GM19463 (cell line): ENCODE measurements at regions not wholly inside any gene's neighbourhood (a gene's known extent, or its start where the extent isn't known, plus 50 kb on each side); places are given as distances from the start of the nearest gene placed in this dataset.
"Not testable (repeated sequence)": the region's sequence is repeated elsewhere in the genome, so short reads cannot be mapped to it uniquely, and the experiment has no call there.

ENCODE experiments used
- ATAC-seq: cut with Tn5 transposase; IDR thresholded peaks from one replicate; pipeline ENCODE4 v1.9.1; 2021; ENCODE audit warnings: mild to moderate bottlenecking, moderate library complexity; ENCODE audit not compliant: unreplicated experiment

DNA sequence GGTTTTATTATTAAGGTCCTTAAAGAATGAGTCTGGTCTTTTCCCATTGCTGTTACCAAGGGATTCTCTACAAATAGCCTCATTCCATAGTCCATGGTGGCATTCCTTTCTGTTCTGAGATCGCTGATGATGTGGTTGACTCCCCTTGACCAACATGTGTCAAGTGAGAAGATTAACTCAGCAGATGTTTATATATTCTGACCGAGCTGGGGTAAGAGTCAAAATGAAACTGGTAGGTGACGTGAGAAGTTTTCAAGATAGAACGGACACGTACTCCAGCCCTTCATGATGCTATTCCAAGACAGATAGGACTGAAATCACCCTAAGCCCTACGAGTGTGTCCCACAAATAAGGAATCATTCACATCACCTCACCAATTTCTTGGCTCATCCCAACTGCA lies 155.5 kb upstream of the WWC1 start:
- ATAC-seq: peak; percentile 96

DNA sequence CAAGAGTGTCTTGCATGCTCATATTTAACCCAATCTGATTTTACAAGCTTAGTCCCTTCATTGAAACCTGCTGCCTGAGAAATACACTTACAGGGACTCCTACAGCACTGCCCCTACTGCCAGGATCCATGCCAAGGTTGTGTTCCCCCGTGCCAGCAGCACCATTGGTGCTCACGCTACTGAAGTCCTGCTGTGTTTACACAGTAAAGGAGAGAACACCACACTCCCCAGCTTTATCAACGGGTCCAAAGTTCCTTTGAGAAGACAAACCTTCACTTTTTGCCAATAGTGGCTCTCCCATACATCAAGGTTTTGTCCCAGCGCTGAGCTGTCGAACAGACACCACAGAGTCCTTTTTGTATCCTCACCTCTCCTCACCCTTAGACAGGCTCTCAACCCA lies 155.1 kb upstream of the WWC1 start:
- peak; percentile 12 for ATAC-seq

DNA sequence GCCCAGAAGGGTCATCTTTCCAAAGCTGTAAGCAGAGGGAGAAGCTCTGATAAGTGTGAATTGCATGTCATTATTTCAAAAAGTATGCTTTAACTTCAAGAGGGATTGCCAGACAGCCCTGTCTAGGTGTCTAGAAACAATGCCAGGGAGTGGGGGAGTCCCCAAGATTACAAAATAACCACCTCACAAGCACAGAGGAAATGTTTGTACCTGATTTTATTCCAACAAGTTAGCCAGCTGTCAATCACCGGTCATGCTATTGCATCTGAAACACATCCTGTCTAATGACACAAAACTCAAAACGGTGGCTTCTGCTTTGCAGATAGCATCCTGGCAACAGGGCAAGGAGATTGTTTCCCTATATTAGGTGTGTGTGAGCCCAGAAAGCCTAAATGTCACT lies 154.2 kb upstream of the WWC1 start:
- peak; percentile 48 for ATAC-seq

DNA sequence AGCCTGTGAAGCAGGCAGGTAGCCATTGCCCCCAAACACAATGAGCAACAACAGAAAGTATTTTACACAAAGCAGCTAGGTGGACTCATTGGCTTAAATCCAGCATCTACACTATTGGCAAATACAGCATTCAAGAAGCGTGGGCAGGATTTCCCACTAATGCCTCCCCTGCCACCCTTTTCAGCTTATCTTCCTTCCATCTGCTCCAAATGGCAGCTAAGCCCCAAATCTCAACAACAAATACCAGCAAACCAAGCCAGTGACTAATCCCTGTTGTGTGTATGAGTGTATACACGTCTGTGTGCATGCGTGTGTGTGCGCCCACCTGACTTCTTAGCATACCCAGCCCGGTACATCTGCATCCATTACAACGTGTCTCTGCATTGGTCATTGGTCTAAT lies 151.2 kb upstream of the WWC1 start:
- no peak for ATAC-seq

DNA sequence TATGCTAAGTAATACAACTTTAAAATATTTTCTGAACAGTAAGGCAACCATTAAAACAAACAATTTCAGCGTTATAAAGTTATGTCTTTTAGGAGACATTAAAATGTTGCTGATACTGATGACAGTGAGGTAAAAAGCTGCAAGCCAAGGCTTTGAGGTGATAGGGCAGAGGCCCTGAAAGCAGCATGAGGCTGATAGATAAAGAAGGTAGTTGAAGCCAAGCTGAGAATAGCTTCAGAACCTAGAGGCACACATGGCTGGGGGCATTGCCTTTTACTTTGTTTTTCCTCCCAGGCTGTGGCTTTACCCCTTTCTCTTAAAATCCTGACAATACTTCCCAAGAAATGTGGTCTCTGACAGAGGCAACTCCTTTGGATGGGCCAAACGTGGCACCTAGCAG lies 149.0 kb upstream of the WWC1 start:
- ATAC-seq: no peak

DNA sequence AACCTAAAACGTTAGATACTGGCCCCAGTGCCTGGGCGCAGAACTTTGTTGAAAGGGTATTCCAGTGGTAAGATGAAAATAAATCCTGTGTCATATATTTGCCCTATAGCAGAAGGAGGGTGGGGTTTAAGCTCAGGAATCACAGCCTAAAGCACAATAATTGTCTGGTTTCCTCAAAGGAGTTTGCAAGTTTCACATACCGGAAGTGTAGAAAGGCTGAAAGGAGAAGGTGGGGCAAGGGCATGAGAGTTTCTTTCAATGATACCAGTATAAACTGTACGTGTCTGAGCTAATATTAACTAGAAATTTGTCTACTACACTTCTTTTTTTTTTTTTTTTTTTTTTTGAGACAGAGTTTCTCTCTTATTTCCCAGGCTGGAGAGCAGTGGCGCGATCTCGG lies 147.9 kb upstream of the WWC1 start:
- not testable (repeated sequence) for ATAC-seq

DNA sequence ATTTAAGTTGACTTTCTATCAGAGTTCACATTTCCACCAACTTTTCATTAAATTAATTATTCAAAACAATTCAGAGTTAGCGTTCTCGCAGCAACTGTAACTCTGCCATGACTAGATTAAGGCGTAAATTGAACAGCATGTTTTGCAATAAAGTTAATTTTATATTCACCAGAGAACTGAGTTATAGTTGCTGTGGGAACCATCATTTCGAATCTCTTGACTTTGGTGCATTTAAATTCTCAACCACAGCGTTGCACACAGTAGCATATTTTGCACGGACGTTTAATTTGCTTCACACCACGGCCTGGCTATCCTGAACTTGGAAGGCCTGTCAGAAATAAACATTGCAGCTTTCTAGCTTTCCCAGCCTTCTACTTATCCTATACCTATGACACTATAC lies 144.3 kb upstream of the WWC1 start:
- ATAC-seq: no peak

DNA sequence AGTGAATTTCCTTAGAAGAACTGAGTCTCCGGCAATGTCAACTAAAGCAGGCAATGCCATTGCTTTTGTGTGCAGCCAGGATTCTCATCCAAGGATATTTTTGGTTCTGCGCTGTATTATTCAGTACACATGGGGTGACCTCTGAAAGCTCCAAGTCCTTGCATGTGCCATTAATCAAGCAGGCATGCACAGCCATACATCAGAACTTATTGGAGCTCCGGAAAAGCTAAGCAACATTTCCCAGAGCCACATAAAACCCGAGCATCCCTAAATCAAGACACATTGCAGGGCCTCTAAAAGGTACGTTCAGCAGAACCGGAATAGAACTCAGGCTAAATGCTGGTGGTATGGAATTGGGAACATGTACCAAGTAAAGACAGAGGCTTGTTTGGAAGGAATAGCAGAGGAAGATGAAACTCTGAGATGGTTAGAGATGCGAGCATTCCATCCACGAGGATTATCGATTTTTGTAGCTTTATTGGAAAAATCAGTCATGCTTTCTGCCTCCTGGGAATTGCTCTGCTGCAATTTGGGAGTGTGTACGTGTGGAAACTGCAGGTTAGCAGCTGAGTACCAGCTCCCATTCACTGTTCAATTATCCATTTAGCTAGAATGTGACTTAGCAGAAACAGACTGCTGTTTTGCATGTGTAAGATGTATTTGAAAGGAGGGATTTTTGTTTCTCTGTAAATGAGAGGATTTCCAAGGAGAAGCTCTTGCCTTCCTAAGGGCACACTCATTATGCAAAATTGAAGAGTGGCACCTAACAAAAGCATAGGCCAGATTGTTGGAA lies 143.7 kb upstream of the WWC1 start:
- ATAC-seq: no peak

DNA sequence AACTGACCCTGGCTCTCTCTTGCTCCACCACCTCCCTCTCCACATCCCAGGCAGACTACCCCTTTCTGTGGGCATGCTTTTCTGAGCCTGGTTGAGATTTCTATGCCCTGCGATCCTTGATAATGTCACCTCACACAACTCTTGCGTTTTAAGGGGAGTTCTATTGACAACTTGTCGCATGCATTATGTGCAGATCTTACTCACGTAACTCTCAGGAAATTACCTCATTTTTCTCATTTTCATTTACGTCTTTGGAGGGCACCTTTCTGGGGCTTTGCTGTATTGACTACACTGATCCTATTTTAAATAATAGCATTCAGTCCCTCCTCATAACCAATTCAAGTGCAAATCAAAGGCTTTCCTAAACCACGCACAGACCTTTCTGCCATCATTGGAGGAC lies 140.4 kb upstream of the WWC1 start:
- no peak for ATAC-seq

DNA sequence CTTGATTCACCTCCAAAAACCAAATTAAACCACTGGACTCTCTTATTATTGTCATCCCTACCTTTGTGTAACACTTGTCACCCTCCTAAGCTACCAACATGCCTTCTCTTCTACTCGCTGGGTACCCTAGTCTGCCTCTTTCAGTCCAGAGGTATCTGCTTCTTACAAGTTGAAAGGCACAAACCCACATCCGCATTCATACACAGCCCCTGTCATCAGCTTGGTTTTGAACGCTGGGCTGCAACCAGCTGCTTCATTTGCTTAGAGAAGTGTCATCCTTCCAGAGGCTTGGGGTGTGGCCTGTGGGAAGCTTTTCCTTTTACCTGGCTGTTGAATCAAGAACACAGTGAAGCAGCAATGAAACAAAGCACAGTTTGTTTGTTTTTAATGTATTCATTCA lies 138.8 kb upstream of the WWC1 start:
- ATAC-seq: peak; percentile 50

DNA sequence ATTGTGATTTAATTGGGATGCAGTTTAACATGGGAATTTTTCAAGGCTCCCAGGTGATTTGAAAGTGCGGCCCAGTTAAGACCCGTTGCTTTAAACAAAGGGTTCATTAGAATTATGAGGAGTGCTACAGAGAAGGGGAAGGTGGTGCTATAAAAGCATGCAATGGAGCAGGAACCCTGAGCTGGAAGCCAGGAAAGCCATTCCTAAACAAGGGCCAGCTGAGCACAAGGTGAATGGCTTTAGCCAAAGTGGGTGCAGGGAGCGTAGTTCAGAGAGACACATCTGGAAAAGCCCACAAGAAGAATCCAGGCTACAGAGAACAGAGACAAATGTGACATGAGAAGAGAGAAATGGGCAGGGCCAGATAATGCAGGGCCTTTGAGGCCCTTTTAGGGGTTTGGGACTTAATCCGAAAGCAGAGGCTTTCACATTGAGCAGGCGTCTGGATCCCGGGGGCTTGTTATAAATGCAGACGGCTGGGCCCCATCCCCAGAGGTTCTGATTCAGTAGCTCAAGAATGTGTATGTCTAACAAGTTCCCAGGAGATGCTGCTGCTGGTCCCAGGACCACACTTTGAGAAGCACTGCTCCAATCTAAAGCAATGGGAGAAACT lies 138.1 kb upstream of the WWC1 start:
- ATAC-seq: no peak

DNA sequence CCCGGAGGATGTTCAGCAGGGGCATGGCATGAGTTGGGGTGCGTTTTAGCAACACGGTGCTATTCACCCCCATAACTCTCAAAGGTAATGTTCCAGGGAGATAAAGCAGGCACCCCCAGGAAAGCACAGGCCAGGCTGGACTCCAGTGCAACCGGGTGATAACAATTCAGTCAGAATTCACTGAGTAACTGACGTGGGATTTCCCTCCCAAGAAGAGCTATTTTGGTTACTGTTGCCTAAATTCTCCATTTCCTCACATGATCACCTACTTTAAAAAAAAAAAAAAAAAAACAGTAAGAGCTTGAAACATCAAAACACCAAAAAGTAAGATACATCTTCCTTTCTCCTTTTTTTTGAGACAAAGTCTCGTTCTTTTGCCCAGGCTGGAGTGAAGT lies 137.6 kb upstream of the WWC1 start:
- no peak for ATAC-seq

DNA sequence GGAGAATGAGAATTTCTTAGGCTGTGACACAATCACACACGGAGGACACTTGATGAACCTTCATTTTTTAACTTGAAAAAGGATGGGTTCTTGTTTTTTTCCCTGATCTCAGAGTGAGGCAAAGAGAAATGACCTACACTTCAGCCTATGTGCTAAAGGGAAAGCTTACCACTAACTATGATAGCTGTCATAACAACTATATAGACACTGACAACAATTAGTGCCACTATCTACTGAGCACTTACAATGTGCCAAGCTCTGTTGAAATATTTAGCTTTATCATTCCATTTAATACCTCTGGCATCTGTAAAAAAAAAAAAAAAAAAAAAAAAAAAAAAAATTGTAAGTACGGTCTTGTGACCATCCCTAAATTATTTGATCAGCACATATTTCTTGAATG lies 135.9 kb upstream of the WWC1 start:
- no peak for ATAC-seq

DNA sequence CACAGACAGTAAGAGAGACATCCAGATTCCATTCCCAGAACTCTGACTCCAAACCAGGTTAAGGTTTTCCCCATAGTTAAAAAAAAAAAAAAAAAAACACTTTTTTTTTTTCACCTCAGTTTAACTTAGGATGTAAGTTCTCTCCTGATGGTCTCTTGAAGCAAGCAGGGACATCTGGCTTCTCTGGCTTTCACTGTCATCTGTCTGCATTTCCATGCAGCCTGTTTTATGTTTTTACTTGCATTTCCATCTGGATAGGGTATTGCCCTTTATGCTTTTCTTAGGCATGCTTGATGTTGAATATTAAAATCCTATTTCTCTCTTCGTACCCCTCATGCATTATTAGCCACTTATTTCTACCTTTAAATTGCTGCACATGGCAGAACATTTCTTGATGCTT lies 135.3 kb upstream of the WWC1 start:
- no peak for ATAC-seq

DNA sequence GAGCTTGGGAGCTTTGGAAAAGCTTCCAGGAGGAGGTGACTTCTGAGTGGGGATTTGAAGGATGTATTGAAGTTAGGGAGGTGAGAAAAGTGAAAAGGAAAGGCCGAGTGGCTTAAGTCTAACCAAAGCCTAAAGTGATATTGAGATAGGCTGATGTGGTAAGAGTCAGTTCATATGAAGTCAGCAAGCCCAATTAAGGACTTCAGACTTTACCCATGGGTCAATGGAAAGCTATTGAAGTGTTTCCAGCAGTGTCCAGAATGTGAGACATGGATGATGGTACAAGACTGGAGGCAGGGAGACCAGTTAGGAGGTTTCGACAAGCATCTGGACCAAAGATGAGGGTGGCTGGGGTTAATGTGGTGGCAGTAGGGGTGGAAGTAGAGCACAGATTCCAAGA lies 134.3 kb upstream of the WWC1 start:
- no peak for ATAC-seq

DNA sequence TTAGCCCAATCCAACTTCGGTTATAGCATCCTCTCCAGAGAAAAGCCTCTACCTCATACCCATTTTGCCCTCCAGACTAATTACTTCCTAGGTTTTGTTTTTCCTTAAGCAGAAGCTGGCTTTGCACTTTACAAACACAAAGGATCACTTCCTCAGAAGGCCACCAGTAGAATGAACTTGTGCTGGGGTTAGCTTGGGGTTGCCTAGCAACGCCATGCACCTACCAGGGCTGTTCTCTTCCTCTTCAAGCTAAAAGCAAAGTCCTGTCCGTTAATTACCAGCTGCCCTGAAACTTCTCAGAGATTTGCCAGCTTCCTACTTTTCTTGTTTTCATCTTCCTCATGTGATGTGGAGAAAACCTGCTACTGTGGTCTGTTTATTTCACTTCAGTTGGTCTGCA lies 132.0 kb upstream of the WWC1 start:
- ATAC-seq: peak; percentile 73

DNA sequence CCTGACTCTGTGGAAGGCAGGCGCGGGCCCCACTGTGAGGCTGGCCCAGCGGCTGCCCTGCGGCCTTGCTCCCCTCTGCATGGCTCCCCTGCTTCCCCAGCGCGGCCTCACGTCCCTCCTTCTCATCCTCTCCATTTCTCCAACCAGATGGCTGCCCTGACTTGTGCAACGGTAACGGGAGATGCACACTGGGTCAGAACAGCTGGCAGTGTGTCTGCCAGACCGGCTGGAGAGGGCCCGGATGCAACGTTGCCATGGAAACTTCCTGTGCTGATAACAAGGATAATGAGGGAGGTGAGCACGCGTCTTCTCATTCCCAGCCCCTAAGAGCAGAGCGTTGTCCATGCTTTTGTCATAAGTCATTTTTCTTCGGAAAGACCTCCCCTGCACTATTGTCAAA lies 129.0 kb upstream of the WWC1 start:
- ATAC-seq: no peak

DNA sequence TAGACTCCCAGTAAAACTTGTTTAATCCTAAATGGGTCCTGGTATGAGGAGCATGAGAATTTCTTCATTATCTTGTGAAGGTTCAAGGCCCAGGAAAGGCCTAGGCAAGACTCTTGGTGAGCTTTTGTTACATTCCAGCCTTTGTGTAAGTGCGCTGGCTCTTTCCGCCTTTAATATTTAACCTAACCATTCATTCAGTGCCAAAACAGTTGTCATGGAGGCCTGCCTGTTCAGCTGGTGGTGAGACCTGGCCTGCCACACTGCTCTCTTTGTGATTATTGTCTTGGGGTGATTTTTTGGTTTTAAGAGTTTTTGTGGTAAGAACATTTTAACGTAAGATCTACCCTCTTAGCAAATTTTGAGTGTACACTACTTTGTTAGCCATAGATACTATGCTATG lies 127.5 kb upstream of the WWC1 start:
- ATAC-seq: no peak

DNA sequence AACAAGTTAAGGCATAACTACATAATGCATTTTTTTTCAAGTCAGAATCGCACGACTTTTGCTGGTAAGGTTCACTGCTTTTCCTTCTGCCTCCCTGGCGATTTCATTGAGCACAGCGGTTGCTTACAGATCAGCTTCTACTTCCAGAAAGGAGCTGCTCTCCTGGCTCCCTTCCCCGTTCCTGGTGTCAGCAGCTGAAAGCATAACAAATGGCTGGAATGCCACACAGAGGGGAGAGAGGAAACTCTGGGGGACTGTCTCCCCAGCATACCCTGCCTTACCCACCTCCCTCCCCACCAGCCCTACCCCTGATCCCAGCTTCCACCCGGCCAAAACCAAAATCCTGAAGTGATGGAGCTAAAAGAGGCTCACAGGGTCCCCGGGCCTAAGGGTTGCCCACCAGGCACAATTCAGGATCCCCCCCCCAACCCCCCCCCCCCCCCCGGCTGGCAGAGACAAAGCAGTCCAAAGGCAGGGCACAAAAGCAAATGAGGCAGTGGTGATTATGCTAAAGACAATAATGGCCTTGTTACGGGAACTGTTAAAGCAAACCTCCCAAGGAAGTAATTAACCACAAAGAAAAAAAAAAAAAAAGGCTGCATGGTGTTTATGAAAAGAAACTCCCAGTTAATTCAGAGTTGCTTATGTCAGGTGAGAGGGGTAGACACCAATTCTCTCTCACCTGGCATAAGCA lies 126.1 kb upstream of the WWC1 start:
- ATAC-seq: no peak

DNA sequence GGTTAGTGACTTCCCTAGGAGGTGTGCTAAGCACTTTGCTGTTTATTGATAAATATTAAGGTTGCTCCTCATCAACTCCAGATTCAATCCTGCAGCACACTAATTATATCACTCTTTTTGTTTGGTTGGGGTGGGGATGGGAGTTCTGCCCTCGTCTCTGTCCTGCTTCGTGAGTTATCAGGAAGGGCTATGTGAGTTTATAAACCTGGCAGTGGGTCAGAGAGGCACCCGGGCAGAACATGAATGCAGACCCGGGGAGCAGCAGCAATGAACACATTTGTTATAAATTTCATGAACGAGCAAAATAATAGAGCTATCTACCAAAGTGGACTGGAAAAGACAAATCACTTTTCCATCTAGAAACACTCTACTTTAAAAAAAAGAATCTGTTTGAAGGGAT lies 125.5 kb upstream of the WWC1 start:
- ATAC-seq: no peak

DNA sequence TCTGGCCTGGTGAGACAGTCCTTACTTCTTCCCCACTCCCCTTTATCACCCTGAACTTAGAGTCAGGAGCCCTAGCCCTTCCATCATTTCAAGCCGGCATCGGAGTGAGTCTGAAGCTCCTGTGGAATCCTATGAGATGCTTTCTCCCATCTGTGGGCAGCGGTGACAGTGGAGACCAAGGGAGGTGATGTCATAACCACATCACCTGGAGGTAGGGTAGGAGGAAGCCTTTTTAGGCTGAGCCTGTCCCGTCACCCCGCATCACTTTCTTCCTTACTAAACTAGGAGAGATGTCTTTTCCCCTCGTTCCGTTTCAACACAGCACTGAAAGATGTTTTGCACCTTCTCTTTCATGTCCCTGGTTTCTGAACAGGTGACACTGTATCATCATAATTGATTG lies 124.1 kb upstream of the WWC1 start:
- ATAC-seq: no peak

DNA sequence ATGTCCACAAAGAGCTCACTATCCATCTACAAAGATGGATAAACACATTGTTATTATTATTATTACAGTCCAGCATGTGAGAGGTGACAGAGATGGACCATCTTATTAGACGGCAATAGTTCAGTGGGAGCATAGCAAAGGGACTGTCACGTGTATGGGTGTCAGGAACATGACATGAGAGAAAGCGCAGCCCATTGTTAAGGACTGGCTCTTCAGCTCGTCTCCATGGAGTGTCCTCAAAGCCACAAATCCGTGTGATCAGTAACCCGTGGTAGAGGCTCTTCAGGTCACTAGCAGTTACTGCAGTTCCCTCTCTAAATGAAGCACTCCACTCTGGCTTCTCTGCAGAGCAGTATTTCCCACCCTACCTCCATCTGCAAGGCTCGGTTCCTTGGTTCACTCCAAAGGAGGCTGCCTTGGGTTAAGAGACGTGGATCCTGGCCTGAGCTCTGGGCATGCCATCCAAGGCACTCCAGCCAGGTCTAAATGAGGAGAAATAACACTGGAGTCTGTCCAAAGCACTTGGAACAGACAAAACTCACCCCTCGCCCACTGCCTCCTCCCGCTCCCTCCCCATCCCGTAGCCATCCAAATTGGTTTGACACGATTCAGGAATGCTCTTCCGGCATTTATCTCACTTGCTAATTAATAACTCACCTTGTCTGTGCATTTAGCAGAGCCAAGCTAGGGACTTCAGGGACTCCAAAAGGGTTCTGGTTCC lies 122.3 kb upstream of the WWC1 start:
- ATAC-seq: no peak
